PC-9 (cell line): ENCODE measurements at regions not wholly inside any gene's neighbourhood (a gene's known extent, or its start where the extent isn't known, plus 50 kb on each side); places are given as distances from the start of the nearest gene placed in this dataset.

Source experiments
- BruUV-seq: library from RNA; stranded (reverse); fragments of 400-500 nt; replicated peaks from 2 replicates; lab custom pipeline; 2021; lab: Mats Ljungman, UMichigan
- CTCF ChIA-PET: fragments of 300-600 bp; sonication (Branson Sonifier 250); formaldehyde crosslinking; loops from one replicate; lab custom pipeline; 2022; ENCODE audit warnings: antibody characterized with exemption; lab: Charles Lee
- POLR2A ChIA-PET: fragments of 300-600 bp; sonication (Branson Sonifier 250); formaldehyde crosslinking; loops from one replicate; lab custom pipeline; 2022; ENCODE audit warnings: antibody characterized with exemption; ENCODE audit not compliant: unreplicated experiment; lab: Charles Lee
- DNase-seq, 2 experiments: peaks; one replicate each; pipeline versions ENCODE4 v3.0.0 to v3.0.0-alpha.2; 2015 to 2022; ENCODE audit warnings: mixed read lengths in 1 of 2
- H2AFZ ChIP-seq: fragments of 200-600 bp; sonication (generic); 2 replicates; pipeline ENCODE4 v1.8.1; 2017; ENCODE audit warnings: antibody characterized with exemption
- H3F3A ChIP-seq: fragments of 200-600 bp; sonication (generic); 2 replicates; pipeline ENCODE4 v1.8.1; 2017; ENCODE audit warnings: antibody characterized with exemption, mild to moderate bottlenecking, low read depth; ENCODE audit not compliant: insufficient read depth
- H3K27ac ChIP-seq: fragments of 200-600 bp; sonication (generic); 2 replicates; pipeline ENCODE4 v1.6.1; 2016; ENCODE audit warnings: mixed run types
- H3K27me3 ChIP-seq: fragments of 200-600 bp; sonication (generic); 2 replicates; pipeline ENCODE4 v1.6.1; 2016; ENCODE audit warnings: low read depth, mixed run types; ENCODE audit not compliant: insufficient read depth
- H3K36me3 ChIP-seq: fragments of 200-600 bp; sonication (generic); 2 replicates; pipeline ENCODE4 v1.6.1; 2016; ENCODE audit warnings: low read depth, mixed run types
- H3K4me1 ChIP-seq: fragments of 200-600 bp; sonication (generic); replicated peaks from 2 replicates; pipeline ENCODE4 v1.6.1; 2016; ENCODE audit warnings: mixed run types; ENCODE audit not compliant: insufficient read depth
- H3K4me2 ChIP-seq: fragments of 200-600 bp; sonication (generic); 2 replicates; pipeline ENCODE4 v1.6.1; 2017; ENCODE audit warnings: mixed run types
- H3K4me3 ChIP-seq: fragments of 200-600 bp; sonication (generic); 2 replicates; pipeline ENCODE4 v1.6.1; 2016; ENCODE audit warnings: mixed run types
- H3K79me2 ChIP-seq: fragments of 200-600 bp; sonication (generic); 2 replicates; pipeline ENCODE4 v1.6.1; 2017; ENCODE audit warnings: low read depth, mixed run types
- H3K9me2 ChIP-seq: fragments of 200-600 bp; sonication (generic); 2 replicates; pipeline ENCODE4 v1.8.1; 2017; ENCODE audit warnings: mild to moderate bottlenecking; ENCODE audit not compliant: insufficient read depth
- H3K9me3 ChIP-seq: fragments of 200-600 bp; sonication (generic); 2 replicates; pipeline ENCODE4 v1.8.1; 2016; ENCODE audit warnings: low read depth; ENCODE audit not compliant: insufficient read depth
- H4K20me1 ChIP-seq: fragments of 200-600 bp; sonication (generic); 2 replicates; pipeline ENCODE4 v1.8.1; 2017; ENCODE audit not compliant: insufficient read depth
- EZH2 ChIP-seq: fragments of 200-600 bp; sonication (generic); IDR thresholded peaks from 2 replicates; pipeline ENCODE4 v1.8.0; 2017; ENCODE audit warnings: antibody characterized with exemption, low read depth
- intact Hi-C: fragments of 100-400 bp; cut with micrococcal nuclease; formaldehyde crosslinking; loops from one replicate; pipeline ENCODE4 v1.10.0; 2022; ENCODE audit not compliant: unreplicated experiment
- TF ChIP-seq, protein P1 (sequence below): fragments of 200-600 bp; sonication (generic); conservative IDR thresholded peaks from 2 replicates; pipeline ENCODE4 v1.6.1; 2017; ENCODE audit warnings: mixed run types, antibody characterized with exemption, mild to moderate bottlenecking, moderate library complexity

DNA sequence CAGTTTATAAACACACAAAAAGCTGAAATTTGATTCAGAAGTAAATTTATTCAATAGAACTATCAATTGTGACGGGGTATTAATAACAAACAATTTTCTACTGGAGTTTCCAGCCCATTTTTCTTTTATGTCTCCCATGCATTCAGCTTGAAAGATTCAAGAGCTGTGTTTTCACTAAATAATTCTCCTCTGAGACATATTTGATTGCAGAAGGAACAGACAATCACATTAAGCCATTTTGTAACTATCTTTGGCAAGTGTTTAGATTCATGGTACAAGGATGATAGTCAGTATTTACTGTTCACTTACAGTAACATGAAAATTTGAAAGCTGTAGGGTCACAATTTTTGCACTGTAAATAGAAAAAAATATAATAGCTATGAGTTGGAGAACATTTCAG is 198.4 kb upstream of the TACR3 start:
- no peak overlapping the region for H3K27ac ChIP-seq
- no peaks in the 10 kb centered on the region for H3F3A ChIP-seq
- no TSS peak for BruUV-seq
- TF ChIP-seq, protein P1, sequence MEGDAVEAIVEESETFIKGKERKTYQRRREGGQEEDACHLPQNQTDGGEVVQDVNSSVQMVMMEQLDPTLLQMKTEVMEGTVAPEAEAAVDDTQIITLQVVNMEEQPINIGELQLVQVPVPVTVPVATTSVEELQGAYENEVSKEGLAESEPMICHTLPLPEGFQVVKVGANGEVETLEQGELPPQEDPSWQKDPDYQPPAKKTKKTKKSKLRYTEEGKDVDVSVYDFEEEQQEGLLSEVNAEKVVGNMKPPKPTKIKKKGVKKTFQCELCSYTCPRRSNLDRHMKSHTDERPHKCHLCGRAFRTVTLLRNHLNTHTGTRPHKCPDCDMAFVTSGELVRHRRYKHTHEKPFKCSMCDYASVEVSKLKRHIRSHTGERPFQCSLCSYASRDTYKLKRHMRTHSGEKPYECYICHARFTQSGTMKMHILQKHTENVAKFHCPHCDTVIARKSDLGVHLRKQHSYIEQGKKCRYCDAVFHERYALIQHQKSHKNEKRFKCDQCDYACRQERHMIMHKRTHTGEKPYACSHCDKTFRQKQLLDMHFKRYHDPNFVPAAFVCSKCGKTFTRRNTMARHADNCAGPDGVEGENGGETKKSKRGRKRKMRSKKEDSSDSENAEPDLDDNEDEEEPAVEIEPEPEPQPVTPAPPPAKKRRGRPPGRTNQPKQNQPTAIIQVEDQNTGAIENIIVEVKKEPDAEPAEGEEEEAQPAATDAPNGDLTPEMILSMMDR = no peak
- TF ChIP-seq EZH2 = no peak
- H3K36me3 ChIP-seq = no peaks in the 10 kb centered on the region
- intact Hi-C loops = loop anchor here (10.0 kb wide), 2 partner anchors 273 to 443 kb away; no protein-coding TSS in a partner anchor
- no peaks in the 10 kb centered on the region for H3K27me3 ChIP-seq
- no peak overlapping the region for H3K4me2 ChIP-seq
- DNase-seq = no peak
- no peaks in the 10 kb centered on the region for H3K9me3 ChIP-seq
- no peaks in the 10 kb centered on the region for H3K4me1 ChIP-seq
- no peak overlapping the region for H3K4me3 ChIP-seq
- H3K79me2 ChIP-seq = no peaks in the 10 kb centered on the region
- ChIA-PET CTCF (no interaction called here), POLR2A (no interaction called here)
- H2AFZ ChIP-seq = no peak overlapping the region
- H4K20me1 ChIP-seq = no peaks in the 10 kb centered on the region
- H3K9me2 ChIP-seq = no peaks in the 10 kb centered on the region

DNA sequence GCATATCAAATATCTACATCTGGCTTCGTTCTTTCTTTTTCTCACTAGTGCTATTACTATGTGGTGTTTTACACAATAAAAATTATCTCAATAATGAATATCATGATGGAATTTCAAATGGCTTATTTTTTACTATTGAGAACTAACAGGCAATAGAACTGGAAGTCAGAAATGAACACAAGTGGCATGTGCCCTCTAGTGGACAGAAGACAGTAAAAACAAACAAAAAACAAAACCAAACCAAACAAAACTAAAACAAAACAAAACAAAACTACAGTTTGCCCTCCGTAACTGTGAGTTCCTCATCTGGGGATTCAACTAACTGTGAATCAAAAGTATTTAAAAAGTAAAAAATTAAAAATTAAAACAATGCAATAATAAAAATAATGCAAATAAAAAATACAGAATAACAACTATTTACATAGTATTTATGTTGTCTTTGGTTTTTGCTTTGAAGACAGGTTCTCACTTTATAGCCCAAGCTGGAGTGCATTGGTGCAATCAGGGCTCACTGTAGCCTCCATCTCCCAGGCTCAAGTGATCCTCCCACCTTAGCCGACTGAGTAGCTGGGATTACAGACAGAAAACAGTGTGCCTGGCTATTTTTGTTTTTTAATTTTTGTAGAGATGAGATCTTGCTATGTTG is 195.6 kb upstream of the TACR3 start:
- Histone ChIP-seq H3K9me2 (no peaks in the 10 kb centered on the region), H3K36me3 (no peaks in the 10 kb centered on the region), H3K4me3 (no peak overlapping the region), H3K27ac (no peak overlapping the region), H3K27me3 (no peaks in the 10 kb centered on the region), H2AFZ (peak overlapping the region; percentile 60; the same call in 1 of the 2 replicates), H3K4me1 (no peaks in the 10 kb centered on the region), H4K20me1 (no peaks in the 10 kb centered on the region), H3K4me2 (peak overlapping the region; percentile 34), H3F3A (no peaks in the 10 kb centered on the region), H3K79me2 (no peaks in the 10 kb centered on the region), H3K9me3 (no peaks in the 10 kb centered on the region)
- BruUV-seq = no TSS peak
- no peak for TF ChIP-seq EZH2
- TF ChIP-seq, protein P1 = peak; percentile 75
- no peak for DNase-seq
- intact Hi-C loops = loop anchor here (2.0 to 10.0 kb wide), 3 partner anchors 271 to 711 kb away; no protein-coding TSS in a partner anchor
- ChIA-PET CTCF (no interaction called here), POLR2A (no interaction called here)

DNA sequence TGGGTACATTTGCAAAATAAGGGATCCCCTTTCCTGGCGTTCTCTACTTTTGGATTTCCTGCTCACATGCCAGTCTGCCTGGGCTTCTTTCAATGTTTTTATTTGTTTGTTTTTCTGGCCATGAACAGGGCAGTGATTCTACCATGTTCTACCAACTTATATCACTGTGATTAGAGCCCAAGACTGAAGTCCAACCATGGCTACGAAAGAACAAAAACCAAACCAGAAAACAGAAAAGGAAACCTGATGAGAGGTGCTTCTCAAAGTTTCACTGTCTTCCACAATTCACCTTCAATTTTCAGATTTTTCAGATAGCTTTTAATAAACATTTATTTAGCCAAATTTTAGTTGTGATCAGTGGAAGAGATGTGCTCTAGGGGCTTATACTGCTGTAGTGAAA is 187.6 kb upstream of the TACR3 start:
- DNase-seq = no peak
- H3K9me2 ChIP-seq = no peaks in the 10 kb centered on the region
- no peaks in the 10 kb centered on the region for H3K27me3 ChIP-seq
- POLR2A ChIA-PET = no interaction called here
- no peak overlapping the region for H3K4me2 ChIP-seq
- no peak for TF ChIP-seq EZH2
- no peaks in the 10 kb centered on the region for H4K20me1 ChIP-seq
- H3K79me2 ChIP-seq = no peaks in the 10 kb centered on the region
- H3K27ac ChIP-seq = no peak overlapping the region
- H2AFZ ChIP-seq = no peak overlapping the region
- intact Hi-C loops = no loop called here
- no peak overlapping the region for H3K4me3 ChIP-seq
- H3K9me3 ChIP-seq = no peaks in the 10 kb centered on the region
- no peaks in the 10 kb centered on the region for H3K36me3 ChIP-seq
- no peaks in the 10 kb centered on the region for H3F3A ChIP-seq
- CTCF ChIA-PET = no interaction called here
- H3K4me1 ChIP-seq = no peaks in the 10 kb centered on the region
- BruUV-seq = no TSS peak
